Tibial nerve (tissue), 4 donors: ENCODE measurements at regions not wholly inside any gene's neighbourhood (a gene's known extent, or its start where the extent isn't known, plus 50 kb on each side); places are given as distances from the start of the nearest gene placed in this dataset.

Experiments
- DNase-seq, 2 donors: peaks; one replicate each; pipeline ENCODE4 v3.0.0-alpha.2; 2019; ENCODE audit warnings: low spot score in 2 of 2
- H3K27ac ChIP-seq, 4 donors: fragments of 200-600 bp; sonication (generic) in 3 of 4; one replicate each; pipeline ENCODE4 v1.5.1; 2017 to 2019; ENCODE audit warnings: mild to moderate bottlenecking in 1 of 4
- H3K27me3 ChIP-seq, 2 donors: fragments of 200-600 bp; sonication (generic) in 1 of 2; one replicate each; pipeline versions ENCODE4 v1.5.1 to v1.6.0; 2017 to 2019
- H3K36me3 ChIP-seq, 3 donors: fragments of 200-600 bp; sonication (generic); one replicate each; pipeline ENCODE4 v1.5.1; 2018 to 2019
- H3K4me1 ChIP-seq, 4 donors: fragments of 200-600 bp; sonication (generic) in 3 of 4; one replicate each; pipeline ENCODE4 v1.5.1; 2017 to 2019
- H3K4me3 ChIP-seq, 4 donors: fragments of 200-600 bp; sonication (generic) in 3 of 4; one replicate each; pipeline ENCODE4 v1.5.1; 2017 to 2019; ENCODE audit warnings: mild to moderate bottlenecking in 1 of 4, moderate library complexity in 1 of 4
- H3K9me3 ChIP-seq, 4 donors: fragments of 200-600 bp; sonication (generic) in 3 of 4; one replicate each; pipeline ENCODE4 v1.5.1; 2017 to 2019
- CTCF ChIP-seq, 5 experiments: fragments of 200-600 bp in 3 of 5; fragments of 450-650 bp in 2 of 5; sonication (generic) in 3 of 5; IDR thresholded peaks; one replicate each; pipeline ENCODE4 v1.5.1; 2016 to 2019; ENCODE audit warnings: antibody characterized with exemption in 5 of 5, mild to moderate bottlenecking in 3 of 5, moderate library complexity in 2 of 5
- EP300 ChIP-seq, 2 donors: sonication (generic); formaldehyde crosslinking; IDR thresholded peaks; one replicate each; pipeline ENCODE4 v1.6.1; 2017; ENCODE audit warnings: antibody characterized with exemption in 2 of 2, mild to moderate bottlenecking in 1 of 2
- POLR2A ChIP-seq, 2 donors: fragments of 450-650 bp; IDR thresholded peaks; one replicate each; pipeline ENCODE4 v1.6.1; 2017; ENCODE audit warnings: antibody characterized with exemption in 2 of 2, mild to moderate bottlenecking in 2 of 2, moderate library complexity in 2 of 2
- WGBS, 2 donors: methylation state at CpG; one replicate each; pipeline ENCODE4 v1.1.5; 2018; 5-methylcytosine and 5-hydroxymethylcytosine counted together

GRCh38 chr9:109953300-109953699 is 173.3 kb downstream of the PALM2AKAP2 start:
- no peak for DNase-seq
- WGBS, 2 donors = 73 to 79% methylated on average over 5 of the region's 5 CpGs
- Histone ChIP-seq H3K9me3 (no peaks in the 10 kb centered on the region), H3K4me1 (no peaks in the 10 kb centered on the region), H3K36me3 (no peaks in the 10 kb centered on the region), H3K4me3 (no peak overlapping the region), H3K27ac (no peak overlapping the region), H3K27me3 (no peaks in the 10 kb centered on the region)
- TF ChIP-seq POLR2A (IDR thresholded peaks at IDR 0.05) = no peak
- TF ChIP-seq EP300 (IDR thresholded peaks at IDR 0.05) = no peak
- TF ChIP-seq CTCF (IDR thresholded peaks at IDR 0.05) = no peak

GRCh38 chr9:109953813-109954497 is 174.0 kb downstream of the PALM2AKAP2 start:
- Histone ChIP-seq H3K27ac (no peak overlapping the region), H3K27me3 (no peaks in the 10 kb centered on the region), H3K4me1 (no peaks in the 10 kb centered on the region), H3K36me3 (no peaks in the 10 kb centered on the region), H3K4me3 (no peak overlapping the region), H3K9me3 (no peaks in the 10 kb centered on the region)
- WGBS, 2 donors = 94 to 98% methylated on average over 3 of the region's 3 CpGs
- DNase-seq = no peak
- TF ChIP-seq POLR2A (IDR thresholded peaks at IDR 0.05) (no peak), EP300 (IDR thresholded peaks at IDR 0.05) (no peak), CTCF (IDR thresholded peaks at IDR 0.05) (no peak)

GRCh38 chr9:109956717-109957440 is 176.9 kb downstream of the PALM2AKAP2 start:
- Histone ChIP-seq H3K27ac (no peak overlapping the region), H3K4me3 (no peak overlapping the region), H3K9me3 (no peaks in the 10 kb centered on the region), H3K4me1 (no peaks in the 10 kb centered on the region), H3K36me3 (no peaks in the 10 kb centered on the region), H3K27me3 (no peaks in the 10 kb centered on the region)
- TF ChIP-seq POLR2A (IDR thresholded peaks at IDR 0.05) (no peak), CTCF (IDR thresholded peaks at IDR 0.05) (no peak), EP300 (IDR thresholded peaks at IDR 0.05) (no peak)
- 22 to 38% methylated on average over 9 of the region's 9 CpGs for WGBS, 2 donors
- DNase-seq = no peak

GRCh38 chr9:109959679-109960078 is 179.7 kb downstream of the PALM2AKAP2 start:
- DNase-seq = no peak
- no peak for TF ChIP-seq EP300 (IDR thresholded peaks at IDR 0.05)
- no peak for TF ChIP-seq CTCF (IDR thresholded peaks at IDR 0.05)
- no peak for TF ChIP-seq POLR2A (IDR thresholded peaks at IDR 0.05)
- H3K36me3 ChIP-seq = no peaks in the 10 kb centered on the region
- no peak overlapping the region for H3K4me3 ChIP-seq
- no peaks in the 10 kb centered on the region for H3K9me3 ChIP-seq
- 44% methylated on average over 4 of the region's 4 CpGs for WGBS, 2 donors
- H3K27ac ChIP-seq = no peak overlapping the region
- H3K4me1 ChIP-seq = no peaks in the 10 kb centered on the region
- no peaks in the 10 kb centered on the region for H3K27me3 ChIP-seq

DNA sequence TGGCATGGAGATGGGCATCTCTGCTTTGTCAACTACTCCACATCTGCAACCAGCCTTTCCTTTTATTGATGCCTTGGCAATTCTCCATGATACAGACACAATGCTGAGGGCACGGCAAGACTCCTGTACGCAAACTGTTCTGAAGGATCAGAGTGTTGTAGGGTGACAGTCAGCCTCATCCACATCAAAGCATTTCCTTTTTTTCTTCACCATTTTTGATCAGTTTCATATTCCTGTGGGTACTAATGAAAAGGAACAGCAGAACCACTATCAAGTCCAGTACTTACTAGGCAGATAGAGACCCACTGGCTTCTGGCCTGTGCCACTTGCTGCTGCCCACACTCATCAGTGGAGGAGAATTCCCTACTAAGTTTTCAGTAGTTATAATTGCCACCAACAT is 181.6 kb downstream of the PALM2AKAP2 start:
- DNase-seq = no peak
- TF ChIP-seq POLR2A (IDR thresholded peaks at IDR 0.05) (no peak), CTCF (IDR thresholded peaks at IDR 0.05) (no peak), EP300 (IDR thresholded peaks at IDR 0.05) (no peak)
- WGBS, 2 donors = 91 to 92% methylated on average over 2 of the region's 2 CpGs

More for the DNA sequence above, 181.6 kb downstream of the PALM2AKAP2 start:
- Histone ChIP-seq H3K9me3 (no peaks in the 10 kb centered on the region), H3K4me3 (no peak overlapping the region), H3K4me1 (no peaks in the 10 kb centered on the region), H3K27me3 (no peaks in the 10 kb centered on the region), H3K27ac (no peak overlapping the region), H3K36me3 (no peaks in the 10 kb centered on the region)
